ENCODE measurements at regions not wholly inside any gene's neighbourhood (a gene's known extent, or its start where the extent isn't known, plus 50 kb on each side); places are given as distances from the start of the nearest gene placed in this dataset.

GRCh38 chr12:84247931-84248330, 664.7 kb downstream of the SLC6A15 start:
- TF ChIP-seq CTCF (IDR thresholded peaks at IDR 0.05; ENCODE audit: low read length, missing control alignments): no peak
- no peak for DNase-seq (ENCODE audit: low read depth)
- H3K4me3 ChIP-seq (replicated peaks; ENCODE audit: low read depth, low read length): no peak overlapping the region

DNA sequence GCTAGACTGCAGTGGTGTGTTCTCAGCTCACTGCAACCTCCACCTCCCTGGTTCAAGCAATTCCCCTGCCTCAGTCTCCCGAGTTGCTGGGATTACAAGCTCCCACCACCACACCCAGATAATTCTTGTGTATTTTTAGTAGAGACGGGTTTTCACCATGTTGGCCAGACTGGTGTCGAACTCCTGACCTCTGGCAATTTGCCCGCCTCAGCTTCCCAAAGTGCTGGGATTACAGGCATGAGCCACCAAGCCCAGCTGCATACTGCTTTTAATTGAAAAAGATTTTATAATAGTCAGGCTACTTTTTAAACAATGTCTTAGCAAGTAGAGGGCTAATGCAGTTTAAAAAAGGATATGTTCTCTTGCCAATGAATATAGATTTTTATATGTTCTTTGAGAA, 668.9 kb downstream of the SLC6A15 start:
- DNase-seq (ENCODE audit: low read depth): no peak
- no peak overlapping the region for H3K4me3 ChIP-seq (replicated peaks; ENCODE audit: low read depth, low read length)
- TF ChIP-seq CTCF (IDR thresholded peaks at IDR 0.05; ENCODE audit: low read length, missing control alignments): no peak

- TF ChIP-seq CTCF (IDR thresholded peaks at IDR 0.05; ENCODE audit: low read length, missing control alignments): no peak
- DNase-seq (ENCODE audit: low read depth): no peak
- no peak overlapping the region for H3K4me3 ChIP-seq (replicated peaks; ENCODE audit: low read depth, low read length)
Observed at GRCh38 chr12:84222841-84223240, 689.8 kb downstream of the SLC6A15 start.

DNA sequence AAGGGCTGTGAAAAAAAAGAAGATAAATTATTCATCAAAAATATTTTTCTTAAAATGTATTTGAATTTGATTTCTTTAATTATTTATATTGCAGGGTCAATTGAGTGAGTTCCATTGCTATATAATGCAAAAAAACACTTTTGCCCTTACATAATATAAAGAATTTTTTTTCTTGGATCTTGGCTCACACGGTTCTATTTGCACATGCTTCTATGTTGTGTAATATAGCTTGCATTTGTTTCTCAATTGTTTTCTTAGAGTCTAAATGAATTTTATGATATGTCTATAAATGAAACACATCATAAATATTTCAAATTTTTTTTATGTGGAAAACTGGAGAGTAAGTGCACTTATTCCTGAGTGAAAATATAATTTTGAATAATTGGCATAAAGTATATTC, 694.2 kb downstream of the SLC6A15 start:
- TF ChIP-seq CTCF (IDR thresholded peaks at IDR 0.05; ENCODE audit: low read length, missing control alignments): no peak
- DNase-seq (ENCODE audit: low read depth): no peak
- H3K4me3 ChIP-seq (replicated peaks; ENCODE audit: low read depth, low read length): no peak overlapping the region

GRCh38 chr12:84201976-84202375, 710.6 kb downstream of the SLC6A15 start:
- no peak for TF ChIP-seq CTCF (IDR thresholded peaks at IDR 0.05; ENCODE audit: low read length, missing control alignments)
- no peak overlapping the region for H3K4me3 ChIP-seq (replicated peaks; ENCODE audit: low read depth, low read length)
- no peak for DNase-seq (ENCODE audit: low read depth)

DNA sequence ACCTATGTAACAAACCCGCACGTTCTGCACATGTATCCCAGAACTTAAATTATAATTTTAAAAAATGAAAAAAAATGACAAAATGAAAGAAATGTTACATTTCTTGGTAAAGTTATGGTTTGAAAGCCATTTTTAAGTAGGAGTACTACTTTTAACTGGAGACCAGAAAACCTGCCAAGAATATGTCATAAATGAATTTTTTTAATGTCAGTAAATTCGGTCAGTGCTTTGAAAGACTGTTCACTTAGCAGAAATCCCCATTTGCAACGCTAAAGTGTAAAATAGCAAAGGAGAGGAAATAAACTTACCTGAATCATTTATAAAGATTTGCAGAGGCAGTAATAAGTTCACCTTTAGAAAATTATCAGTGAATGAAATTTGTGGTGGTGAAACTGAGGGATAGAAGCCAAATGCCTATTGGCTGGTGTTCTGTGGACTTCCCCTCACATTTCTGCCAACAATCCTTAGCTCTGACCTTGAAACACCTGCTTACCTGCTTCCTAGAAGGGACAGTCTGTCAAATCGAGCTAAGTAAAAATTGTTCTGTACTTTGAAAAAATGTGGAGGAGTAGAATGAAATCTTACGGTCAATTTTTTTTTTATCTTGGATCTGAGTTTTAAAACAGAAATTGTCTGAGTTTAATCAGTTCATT, 714.2 kb downstream of the SLC6A15 start:
- no peak overlapping the region for H3K4me3 ChIP-seq (replicated peaks; ENCODE audit: low read depth, low read length)
- TF ChIP-seq CTCF (IDR thresholded peaks at IDR 0.05; ENCODE audit: low read length, missing control alignments): no peak
- DNase-seq (ENCODE audit: low read depth): no peak

- H3K4me3 ChIP-seq (replicated peaks; ENCODE audit: low read depth, low read length): no peak overlapping the region
- no peak for TF ChIP-seq CTCF (IDR thresholded peaks at IDR 0.05; ENCODE audit: low read length, missing control alignments)
- DNase-seq (ENCODE audit: low read depth): no peak
Observed at GRCh38 chr12:84191779-84192178, 720.8 kb downstream of the SLC6A15 start.
